NT2/D1 (cell line): ENCODE measurements at regions not wholly inside any gene's neighbourhood (a gene's known extent, or its start where the extent isn't known, plus 50 kb on each side); places are given as distances from the start of the nearest gene placed in this dataset.

Experiments
- SUZ12 ChIP-seq: IDR thresholded peaks from 2 replicates; pipeline ENCODE4 v1.6.1; 2011; ENCODE audit not compliant: insufficient read length, insufficient read depth; ENCODE audit errors: extremely low read depth
- YY1 ChIP-seq: IDR thresholded peaks from 2 replicates; pipeline ENCODE4 v1.6.1; 2011; ENCODE audit not compliant: insufficient read length, insufficient read depth
- ZNF274 ChIP-seq: IDR thresholded peaks from 2 replicates; pipeline ENCODE4 v1.6.1; 2011; ENCODE audit warnings: mild to moderate bottlenecking, low read depth, low read length

- TF ChIP-seq SUZ12 (no peak), YY1 (no peak), ZNF274 (no peak)
Observed at GRCh38 chr1:216814576-216815259, 91.5 kb upstream of the ESRRG start.
